ENCODE measurements at regions not wholly inside any gene's neighbourhood (a gene's known extent, or its start where the extent isn't known, plus 50 kb on each side); places are given as distances from the start of the nearest gene placed in this dataset.

- TF ChIP-seq CTCF (IDR thresholded peaks at IDR 0.05) (no peak), POLR2A (IDR thresholded peaks at IDR 0.05) (no peak)
Measured at GRCh38 chr3:87397211-87397610, 120.8 kb upstream of the POU1F1 start.
